CD4-positive, alpha-beta T cell treated with Interleukin-4 for 4 hours (primary cell): ENCODE measurements at regions not wholly inside any gene's neighbourhood (a gene's known extent, or its start where the extent isn't known, plus 50 kb on each side); places are given as distances from the start of the nearest gene placed in this dataset.

Experiments
- DNase-seq: peaks from one replicate; pipeline ENCODE4 v3.0.0-alpha.2; 2020

GRCh38 chr1:221164951-221165838 lies 286.0 kb downstream of the HLX start:
- no peak for DNase-seq

- no peak for DNase-seq
Measured at GRCh38 chr1:221165839-221166500, 286.7 kb downstream of the HLX start.

GRCh38 chr1:221166559-221167318 lies 287.5 kb downstream of the HLX start:
- DNase-seq, result peak; percentile 18

GRCh38 chr1:221169447-221169889 lies 290.2 kb downstream of the HLX start:
- no peak for DNase-seq

GRCh38 chr1:221170171-221170570 lies 290.9 kb downstream of the HLX start:
- DNase-seq, result no peak

GRCh38 chr1:221171768-221172167 lies 292.5 kb downstream of the HLX start:
- DNase-seq, result no peak

- no peak for DNase-seq
Measured at GRCh38 chr1:221172841-221173240, 293.6 kb downstream of the HLX start.

- DNase-seq, result no peak
Measured at GRCh38 chr1:221174330-221174993, 295.2 kb downstream of the HLX start.

- no peak for DNase-seq
Measured at GRCh38 chr1:221175249-221175648, 296.0 kb downstream of the HLX start.

GRCh38 chr1:221180704-221181368 lies 301.6 kb downstream of the HLX start:
- DNase-seq, result no peak

- no peak for DNase-seq
Measured at GRCh38 chr1:221182791-221183533, 303.7 kb downstream of the HLX start.

GRCh38 chr1:221184131-221184794 lies 305.0 kb downstream of the HLX start:
- DNase-seq, result no peak

GRCh38 chr1:221187174-221187573 lies 307.9 kb downstream of the HLX start:
- DNase-seq, result no peak

GRCh38 chr1:221188458-221188857 lies 309.2 kb downstream of the HLX start:
- DNase-seq, result peak; percentile 1

- DNase-seq, result no peak
Measured at GRCh38 chr1:221190249-221190648, 311.0 kb downstream of the HLX start.

- DNase-seq, result no peak
Measured at GRCh38 chr1:221192055-221192454, 312.8 kb downstream of the HLX start.

- no peak for DNase-seq
Measured at GRCh38 chr1:221200464-221200863, 321.2 kb downstream of the HLX start.

GRCh38 chr1:221201773-221202172 lies 322.5 kb downstream of the HLX start:
- no peak for DNase-seq

GRCh38 chr1:221203224-221204054 lies 324.2 kb downstream of the HLX start:
- peak; percentile 53 for DNase-seq
